ENCODE measurements at regions not wholly inside any gene's neighbourhood (a gene's known extent, or its start where the extent isn't known, plus 50 kb on each side); places are given as distances from the start of the nearest gene placed in this dataset.

GRCh38 chr2:133837441-133838094 lies 269.3 kb upstream of the NCKAP5 start:
- Histone ChIP-seq H3K27ac (no peak overlapping the region), H3K4me3 (no peak overlapping the region), H3K36me3 (no peaks in the 10 kb centered on the region), H3K9me3 (peaks cover 0 to 1% (median 0%) of the 10 kb centered on the region in 12 donors), H3K4me1 (peaks cover 0 to 16% (median 4%) of the 10 kb centered on the region in 12 donors), H3K27me3 (no peaks in the 10 kb centered on the region)
- ATAC-seq: no peak
- WGBS, 4 donors: 58 to 81% (median 80%) methylated on average over 4 to 6 of the region's 6 CpGs
- DNase-seq: no peak
- intact Hi-C loops (cut with DNase I): no loop called here
- no peak for TF ChIP-seq CTCF (IDR thresholded peaks at IDR 0.05)
- TF ChIP-seq POLR2A (IDR thresholded peaks at IDR 0.05): no peak

- H3K27ac ChIP-seq: no peak overlapping the region
- DNase-seq: no peak
- no peak for ATAC-seq
- WGBS, 4 donors: 88 to 94% (median 92%) methylated on average over 7 of the region's 7 CpGs
- no peaks in the 10 kb centered on the region for H3K27me3 ChIP-seq
- no peaks in the 10 kb centered on the region for H3K36me3 ChIP-seq
- no peak for TF ChIP-seq CTCF (IDR thresholded peaks at IDR 0.05)
- no peak for TF ChIP-seq POLR2A (IDR thresholded peaks at IDR 0.05)
- no peak overlapping the region for H3K4me3 ChIP-seq
- H3K9me3 ChIP-seq: no peaks in the 10 kb centered on the region
- intact Hi-C loops (cut with DNase I): no loop called here
- peaks cover 0 to 22% (median 4%) of the 10 kb centered on the region in 12 donors for H3K4me1 ChIP-seq
Measured at GRCh38 chr2:133838642-133839365, 270.5 kb upstream of the NCKAP5 start.

- Histone ChIP-seq H3K9me3 (no peaks in the 10 kb centered on the region), H3K27me3 (no peaks in the 10 kb centered on the region), H3K27ac (no peak overlapping the region), H3K36me3 (no peaks in the 10 kb centered on the region), H3K4me1 (peaks cover 0 to 22% (median 4%) of the 10 kb centered on the region in 12 donors), H3K4me3 (no peak overlapping the region)
- ATAC-seq (no peak), DNase-seq (no peak)
- TF ChIP-seq POLR2A (IDR thresholded peaks at IDR 0.05) (no peak), CTCF (IDR thresholded peaks at IDR 0.05) (no peak)
- intact Hi-C loops (cut with DNase I): loop anchor here in 9 of 10 donors (5.0 to 10.0 kb wide), 12 partner anchors 267 to 1575 kb away; partner anchors contain the start of genes LYPD1 (in 1 of the 9) and NCKAP5 (in 1 of the 9)
- 93 to 96% (median 95%) methylated on average over 6 of the region's 6 CpGs for WGBS, 4 donors
Measured at GRCh38 chr2:133839677-133840076, 271.4 kb upstream of the NCKAP5 start.

- intact Hi-C loops (cut with DNase I): loop anchor here in 9 of 10 donors (5.0 to 10.0 kb wide), 12 partner anchors 268 to 1576 kb away; partner anchors contain the start of genes LYPD1 (in 1 of the 9) and NCKAP5 (in 1 of the 9)
- DNase-seq: no peak
Measured at GRCh38 chr2:133840761-133841160, 272.5 kb upstream of the NCKAP5 start.

More at GRCh38 chr2:133840761-133841160, 272.5 kb upstream of the NCKAP5 start:
- TF ChIP-seq CTCF (IDR thresholded peaks at IDR 0.05): no peak
- TF ChIP-seq POLR2A (IDR thresholded peaks at IDR 0.05): no peak
- Histone ChIP-seq H3K27ac (no peak overlapping the region), H3K27me3 (no peaks in the 10 kb centered on the region), H3K4me3 (no peak overlapping the region), H3K4me1 (peaks cover 0 to 22% (median 4%) of the 10 kb centered on the region in 12 donors), H3K36me3 (no peaks in the 10 kb centered on the region), H3K9me3 (no peaks in the 10 kb centered on the region)
- 91 to 94% (median 92%) methylated on average over 7 of the region's 7 CpGs for WGBS, 4 donors
- ATAC-seq: no peak
